ENCODE measurements at regions not wholly inside any gene's neighbourhood (a gene's known extent, or its start where the extent isn't known, plus 50 kb on each side); places are given as distances from the start of the nearest gene placed in this dataset.
A peak's percentile ranks its signal among the peaks of the same experiment; 100 is the strongest.
"Not testable (repeated sequence)": the region's sequence is repeated elsewhere in the genome, so short reads cannot be mapped to it uniquely, and the experiment has no call there.

DNA sequence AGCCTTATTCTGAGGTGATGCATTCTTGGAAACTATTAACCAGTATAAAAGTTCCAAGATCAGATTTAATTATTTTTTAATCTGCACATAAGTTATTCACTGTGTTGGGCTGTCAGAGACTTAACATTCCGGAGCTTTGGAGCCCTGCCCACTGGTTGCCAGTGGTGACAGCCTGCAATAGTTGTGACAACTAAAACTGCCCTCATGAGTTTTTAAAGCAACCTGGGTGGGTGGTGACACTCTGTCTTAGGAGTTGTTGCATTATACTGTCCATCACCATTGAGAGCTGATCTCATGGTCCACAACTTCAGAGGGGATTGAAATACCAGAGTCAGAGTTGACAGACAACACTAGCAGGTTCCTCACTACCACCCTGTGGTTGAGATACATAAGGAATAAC is 653.9 kb upstream of the USP24 start:
- DNase-seq (ENCODE audit: low read depth), result no peak

DNA sequence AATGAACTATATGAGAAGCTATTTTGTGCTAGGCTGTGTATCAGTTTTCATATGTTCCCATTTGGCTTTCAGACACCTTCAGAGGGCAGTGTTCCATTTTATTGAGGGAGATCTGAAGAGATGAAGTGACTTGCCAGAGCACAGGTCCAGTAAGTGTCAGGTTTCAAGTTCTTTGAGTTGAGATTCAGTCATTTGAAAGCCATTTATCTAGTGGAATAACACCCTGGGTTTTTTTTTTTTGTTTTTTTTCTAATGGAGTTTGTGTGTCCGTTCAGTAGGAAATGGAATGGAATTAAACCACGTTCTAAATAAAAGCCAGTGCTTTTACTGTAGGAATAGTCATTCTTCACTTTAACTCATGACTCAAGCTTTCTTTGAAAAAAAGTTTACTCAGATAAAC is 652.9 kb upstream of the USP24 start:
- DNase-seq (ENCODE audit: low read depth), result no peak

DNA sequence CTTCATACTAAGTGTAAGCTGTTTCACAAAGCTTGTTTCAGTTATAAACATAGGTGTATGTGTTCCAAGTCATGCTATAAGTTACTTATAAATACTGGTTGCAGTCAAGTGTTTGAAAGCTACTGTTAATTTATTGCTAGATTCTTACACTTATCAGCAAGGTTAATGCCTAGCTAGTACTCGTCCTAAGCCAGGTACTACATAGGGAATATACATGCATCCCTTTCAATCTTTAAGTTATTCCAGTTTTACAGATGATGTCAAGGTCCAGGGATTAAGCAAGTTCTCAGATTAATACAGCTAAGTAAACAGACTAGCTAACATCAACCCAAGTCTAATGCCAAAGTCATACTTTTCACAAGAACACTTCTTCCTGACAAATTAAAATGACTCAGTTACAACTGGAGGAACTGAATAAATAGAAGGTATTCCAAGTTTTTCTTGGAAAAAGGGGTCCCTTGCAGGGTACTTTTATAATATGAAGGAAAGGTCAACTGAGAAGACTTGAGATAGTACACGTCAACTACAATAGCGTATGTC is 652.2 kb upstream of the USP24 start:
- DNase-seq (ENCODE audit: low read depth), result no peak

DNA sequence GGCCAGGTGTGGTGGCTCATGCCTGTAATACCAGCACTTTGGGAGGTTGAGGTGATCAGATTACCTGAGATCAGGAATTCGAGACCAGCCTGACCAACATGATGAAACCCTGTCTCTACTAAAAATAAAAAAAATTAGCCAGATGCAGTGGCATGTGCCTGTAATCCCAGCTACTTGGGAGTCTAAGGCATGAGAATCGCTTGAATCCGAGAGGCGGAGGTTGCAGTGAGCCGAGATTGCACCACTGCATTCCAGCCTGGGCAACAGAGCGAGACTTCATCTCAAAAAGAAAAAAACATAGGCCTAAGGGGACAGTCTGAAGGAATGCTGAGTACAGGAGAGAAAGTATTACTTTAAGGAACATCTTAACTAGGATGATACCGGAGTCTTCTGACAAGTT is 650.6 kb upstream of the USP24 start:
- DNase-seq (ENCODE audit: low read depth), result not testable (repeated sequence)

DNA sequence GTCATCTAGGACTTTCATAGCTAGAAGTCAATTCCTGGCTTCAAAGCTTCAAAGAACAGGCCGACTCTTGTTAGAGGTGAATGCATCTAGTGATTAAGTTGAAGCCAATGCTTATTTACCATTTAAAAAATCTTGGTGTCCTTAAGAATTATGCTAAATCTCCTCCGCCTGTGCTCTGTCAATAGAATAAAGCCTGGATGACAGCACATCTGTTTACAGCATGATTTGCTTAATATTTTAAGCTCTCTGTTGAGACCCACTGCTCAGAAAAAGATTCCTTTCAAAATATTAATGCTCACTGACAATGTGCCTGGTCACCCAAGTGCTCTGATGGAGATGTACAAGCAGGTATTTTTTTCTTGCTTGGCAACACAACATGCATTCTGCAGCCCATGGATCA is 649.1 kb upstream of the USP24 start:
- DNase-seq (ENCODE audit: low read depth), result no peak

DNA sequence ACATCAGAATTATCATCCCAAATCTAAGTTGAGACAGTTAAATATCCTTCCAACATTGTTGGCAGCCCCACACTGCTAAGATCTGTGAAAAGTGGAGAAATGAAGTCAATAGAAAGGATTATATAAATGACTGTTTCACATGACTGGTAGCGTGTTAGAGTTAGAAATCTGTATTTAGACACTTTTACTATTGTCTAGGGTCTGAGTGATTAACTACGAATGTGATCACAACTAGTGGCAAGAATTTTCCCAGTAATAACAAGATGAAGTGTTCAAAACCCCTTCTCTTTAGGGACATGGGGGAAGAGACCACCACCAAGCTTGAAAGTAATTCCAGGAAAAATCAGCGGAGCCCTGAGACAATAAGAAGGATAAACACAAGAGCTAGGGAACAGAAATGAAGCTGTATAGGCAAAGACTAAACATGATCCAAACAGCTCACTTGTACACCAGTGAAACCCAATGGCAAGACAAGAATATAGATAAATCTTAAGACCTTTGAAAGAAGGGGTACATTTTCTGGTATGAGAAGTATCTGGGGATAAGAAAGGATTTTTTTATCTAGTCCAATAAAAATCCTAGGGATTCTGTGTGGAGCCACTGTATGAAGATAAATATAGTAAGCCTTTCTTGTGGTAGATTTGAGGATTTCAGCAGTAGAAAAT is 646.6 kb upstream of the USP24 start:
- no peak for DNase-seq (ENCODE audit: low read depth)

DNA sequence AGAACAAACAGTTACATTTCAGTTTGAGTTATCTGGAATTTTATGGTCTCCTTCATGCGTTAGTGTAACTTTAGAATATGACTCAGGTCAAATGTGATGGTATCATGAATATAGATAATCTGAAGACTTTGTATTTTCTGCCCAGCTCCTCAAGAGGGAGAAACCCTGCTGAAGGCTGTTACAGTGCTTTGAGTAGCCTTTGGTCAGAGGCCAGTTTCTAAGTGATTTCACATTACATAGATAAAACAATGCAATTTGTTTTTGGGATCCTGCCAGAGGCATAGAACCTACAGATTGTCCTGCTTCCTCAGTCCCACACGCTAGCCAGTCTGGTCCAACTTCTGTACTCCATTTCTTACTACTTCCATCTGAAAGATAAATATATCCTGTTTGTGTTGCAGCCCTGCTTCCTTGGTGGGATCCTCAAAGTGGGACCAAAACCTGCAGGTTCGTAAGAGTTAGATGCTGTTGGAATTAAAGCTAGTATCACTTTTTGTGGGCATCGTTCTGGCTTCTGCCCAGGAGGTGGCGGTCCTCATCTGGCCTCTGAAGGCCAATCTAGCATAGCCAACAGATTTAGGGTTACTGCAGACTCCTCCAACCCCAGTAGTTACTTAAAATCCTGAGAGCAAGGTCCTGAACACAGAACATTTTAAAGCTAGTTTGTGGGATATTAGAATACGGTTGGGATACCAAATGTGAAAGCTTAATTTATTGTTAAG is 645.8 kb upstream of the USP24 start:
- no peak for DNase-seq (ENCODE audit: low read depth)

DNA sequence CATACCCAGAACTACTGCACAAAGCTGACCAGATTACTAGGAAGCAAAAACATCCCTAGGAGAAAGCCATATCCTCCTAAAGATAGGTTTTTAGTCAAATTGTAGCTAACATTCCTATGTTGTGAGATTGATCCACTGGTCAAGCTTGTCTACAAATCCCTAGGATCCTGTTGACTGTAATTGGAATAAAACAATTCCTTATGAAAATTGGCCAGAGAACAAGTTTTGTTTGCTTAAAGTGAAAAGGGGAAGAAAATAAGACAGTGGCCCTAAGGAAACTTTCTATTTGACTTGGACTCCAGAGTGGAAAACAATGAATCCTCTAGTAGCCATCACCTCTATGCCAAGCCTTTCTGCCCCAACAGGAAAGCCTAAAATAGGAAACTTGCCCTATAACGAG is 645.2 kb upstream of the USP24 start:
- no peak for DNase-seq (ENCODE audit: low read depth)

DNA sequence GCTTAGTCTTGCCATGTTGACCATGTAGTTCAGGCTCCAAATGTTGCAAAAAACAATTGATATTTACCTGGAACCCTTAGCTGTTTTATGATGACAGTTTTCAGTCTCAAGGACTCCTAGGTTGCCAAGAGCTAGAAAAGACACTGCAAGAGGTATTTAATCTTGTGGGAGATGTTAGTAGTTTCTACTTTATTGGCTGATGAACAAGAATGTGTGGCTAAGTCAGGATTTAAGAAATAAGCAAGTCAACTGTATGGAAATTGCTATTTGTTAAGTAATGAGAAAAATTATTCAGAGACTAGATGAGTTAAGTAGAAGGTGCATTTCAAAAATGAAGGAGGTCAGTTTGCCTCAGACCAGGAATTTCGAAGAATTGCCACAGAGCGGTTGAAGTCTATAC is 639.7 kb upstream of the USP24 start:
- no peak for DNase-seq (ENCODE audit: low read depth)

DNA sequence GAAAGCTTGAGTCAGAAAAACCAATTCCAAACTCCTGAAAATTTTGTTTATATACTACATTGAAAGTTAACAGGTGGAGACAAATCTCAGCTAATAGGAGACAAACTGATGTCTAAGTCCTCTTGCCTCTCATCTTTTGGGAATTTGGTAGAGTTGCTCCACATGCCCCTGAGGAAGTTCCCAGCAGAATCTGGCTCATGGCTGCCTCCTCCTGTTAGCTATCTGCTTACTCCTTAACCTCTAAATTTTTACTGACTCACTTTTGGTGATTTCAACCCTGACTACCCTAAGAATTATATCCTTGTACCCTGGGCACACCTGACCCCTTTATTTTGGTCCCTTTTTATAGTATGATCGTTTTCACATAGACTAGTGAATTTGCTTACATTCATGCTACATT is 633.7 kb upstream of the USP24 start:
- DNase-seq (ENCODE audit: low read depth), result peak; percentile 52

DNA sequence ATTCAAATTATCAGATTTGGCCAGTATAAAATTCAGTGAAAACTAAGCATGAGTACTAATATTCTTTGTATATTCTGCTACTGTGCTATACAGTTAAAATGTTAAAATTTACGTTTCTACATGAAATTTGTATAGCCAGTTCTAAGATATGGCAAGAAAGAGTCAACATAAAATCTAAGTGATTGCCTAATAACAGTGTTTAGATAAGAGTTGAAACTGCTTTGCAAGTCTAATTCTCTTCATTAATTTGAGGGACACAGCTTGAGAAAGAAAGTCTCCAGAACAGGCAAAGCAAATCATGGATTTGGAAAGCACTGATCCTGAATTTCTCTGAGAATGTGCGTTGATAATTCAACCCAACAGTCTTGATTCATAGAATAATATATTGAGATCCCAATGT is 630.9 kb upstream of the USP24 start:
- DNase-seq (ENCODE audit: low read depth), result no peak

DNA sequence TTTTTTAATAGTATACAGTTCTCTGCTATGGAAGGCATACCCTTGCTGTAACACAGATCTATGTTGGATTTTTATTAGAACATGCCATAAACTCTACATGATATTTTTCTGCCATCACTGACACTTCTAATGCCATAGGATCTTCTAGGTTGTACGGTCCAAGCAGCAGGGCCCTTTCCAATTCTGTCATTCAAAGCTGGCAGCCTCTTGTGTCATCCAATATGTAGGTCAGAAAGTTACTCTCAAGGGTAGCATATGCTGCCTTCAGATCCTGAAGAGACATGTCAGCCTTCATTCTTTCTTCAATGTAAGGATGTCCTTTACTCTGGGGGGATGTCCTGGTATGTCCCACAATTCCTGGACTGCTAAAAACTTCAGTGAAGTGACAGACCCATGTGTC is 629.2 kb upstream of the USP24 start:
- no peak for DNase-seq (ENCODE audit: low read depth)

DNA sequence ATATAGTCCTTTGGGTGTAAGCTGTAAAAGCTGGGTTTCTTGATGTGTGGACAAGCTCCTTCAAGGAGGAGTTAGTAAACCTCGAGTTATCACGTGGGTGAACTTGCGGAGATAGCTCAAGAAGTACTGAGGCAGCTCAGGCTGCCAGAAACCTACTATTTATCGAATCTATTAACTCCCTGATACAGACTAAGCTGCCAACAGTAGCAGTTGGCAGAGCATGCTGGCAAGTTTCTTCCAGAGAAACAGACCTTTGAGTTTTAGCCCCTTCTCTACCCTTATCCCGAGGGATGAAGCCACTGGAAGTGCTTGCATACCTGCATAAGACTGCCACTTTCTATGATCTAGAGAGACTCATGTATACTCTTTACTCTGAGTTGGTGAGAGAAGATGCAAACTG is 624.5 kb upstream of the USP24 start:
- no peak for DNase-seq (ENCODE audit: low read depth)

DNA sequence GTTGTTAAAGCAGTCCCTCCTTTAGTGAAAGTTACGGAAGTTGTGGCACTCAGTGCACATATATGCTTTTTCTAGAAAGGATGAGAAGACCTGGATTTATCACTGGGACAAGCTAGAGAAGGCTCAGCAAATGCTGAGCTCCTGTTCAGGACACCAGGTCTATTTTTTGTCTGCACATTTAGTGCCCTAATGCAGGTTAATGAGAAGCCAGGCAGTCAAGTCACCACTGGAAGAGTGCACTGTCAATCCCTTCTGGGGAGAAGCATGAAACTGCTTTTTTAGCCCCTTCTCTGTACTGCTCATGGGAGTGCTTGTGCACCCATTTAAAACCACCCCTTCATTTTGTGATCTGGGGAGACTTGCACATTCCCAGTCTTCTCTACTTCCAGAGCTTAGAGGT is 624.1 kb upstream of the USP24 start:
- DNase-seq (ENCODE audit: low read depth), result no peak

DNA sequence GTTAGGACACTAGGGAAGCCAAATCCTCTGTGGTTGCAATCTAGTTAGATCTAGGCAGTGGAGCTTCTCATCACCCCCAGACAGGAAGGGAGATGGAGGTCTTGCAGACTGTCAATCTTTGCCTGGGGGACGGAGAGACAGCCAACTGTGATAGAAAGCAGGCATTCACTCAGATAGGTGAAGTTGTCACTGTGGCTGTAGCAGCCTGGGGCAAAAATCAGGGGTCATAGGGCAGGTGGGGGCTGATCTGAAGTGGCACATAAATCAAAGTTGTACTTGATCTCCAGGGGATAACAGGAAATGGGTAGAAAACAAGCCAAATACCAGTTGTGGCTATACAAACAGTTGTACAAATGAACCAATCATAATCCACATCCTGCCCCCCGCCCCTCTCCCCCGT is 620.9 kb upstream of the USP24 start:
- DNase-seq (ENCODE audit: low read depth), result no peak

DNA sequence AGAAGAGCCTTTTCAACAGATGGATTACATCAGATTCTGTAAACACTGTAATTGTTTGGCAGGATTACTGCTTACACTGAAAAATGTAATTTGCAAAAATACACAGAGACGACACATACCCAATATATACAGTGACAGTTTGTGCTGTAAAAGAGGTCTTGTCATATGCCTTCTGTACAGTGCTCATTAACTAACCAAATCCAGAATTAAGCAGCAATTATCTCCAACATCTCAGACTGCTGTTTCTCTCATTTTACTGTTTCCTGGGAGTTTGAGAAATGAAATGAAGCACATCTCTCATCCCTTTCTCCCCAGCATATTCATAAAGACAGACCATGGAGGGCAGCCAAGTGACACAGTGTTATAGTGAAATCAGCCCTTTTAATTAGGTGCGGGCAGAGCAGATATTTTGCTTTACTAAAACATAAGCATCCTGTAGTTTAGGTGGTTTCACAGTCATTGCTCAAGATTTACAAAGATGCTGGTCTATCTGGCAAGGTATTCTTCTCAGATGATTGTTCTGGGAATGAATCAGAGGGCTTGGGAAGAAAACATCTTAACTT is 618.4 kb upstream of the USP24 start:
- DNase-seq (ENCODE audit: low read depth), result peak; percentile 9

DNA sequence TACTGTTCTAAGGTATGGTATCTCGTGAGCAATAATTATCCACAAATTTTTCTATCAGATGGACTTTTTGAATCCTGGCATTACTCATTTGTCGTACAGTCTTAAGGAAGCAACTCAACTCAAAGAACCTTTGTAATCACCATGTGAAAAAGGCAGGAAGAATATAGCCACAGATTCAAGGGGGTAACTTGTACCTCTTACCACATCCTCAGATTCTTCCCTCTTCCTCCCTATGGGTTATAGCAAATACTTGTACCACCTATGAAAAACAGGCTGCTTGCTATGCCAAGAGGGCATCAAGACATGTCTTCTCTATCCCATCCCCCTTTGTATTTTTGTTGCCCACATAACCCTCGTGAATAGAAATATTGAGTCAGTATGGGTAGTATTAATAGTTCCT is 616.6 kb upstream of the USP24 start:
- DNase-seq (ENCODE audit: low read depth), result no peak

DNA sequence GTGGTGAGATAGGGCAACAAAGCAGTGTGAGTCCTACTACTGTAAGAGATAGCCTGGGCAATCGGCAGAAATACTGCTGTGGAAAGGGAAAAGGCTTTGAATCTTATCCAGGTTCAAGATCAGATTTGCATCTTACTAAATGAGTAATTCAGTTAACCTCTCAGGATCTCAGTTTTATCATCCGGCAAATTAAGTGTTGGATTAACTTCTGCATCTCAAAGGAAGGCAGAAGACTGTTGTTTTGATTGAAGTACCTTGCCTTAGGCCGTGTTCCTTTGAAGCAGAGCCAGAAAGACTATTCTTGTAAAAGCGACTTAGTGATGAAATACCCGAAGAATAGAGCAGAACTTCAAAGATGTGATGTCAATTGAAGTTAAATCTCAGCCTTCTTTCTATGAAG is 612.9 kb upstream of the USP24 start:
- DNase-seq (ENCODE audit: low read depth), result peak; percentile 15

DNA sequence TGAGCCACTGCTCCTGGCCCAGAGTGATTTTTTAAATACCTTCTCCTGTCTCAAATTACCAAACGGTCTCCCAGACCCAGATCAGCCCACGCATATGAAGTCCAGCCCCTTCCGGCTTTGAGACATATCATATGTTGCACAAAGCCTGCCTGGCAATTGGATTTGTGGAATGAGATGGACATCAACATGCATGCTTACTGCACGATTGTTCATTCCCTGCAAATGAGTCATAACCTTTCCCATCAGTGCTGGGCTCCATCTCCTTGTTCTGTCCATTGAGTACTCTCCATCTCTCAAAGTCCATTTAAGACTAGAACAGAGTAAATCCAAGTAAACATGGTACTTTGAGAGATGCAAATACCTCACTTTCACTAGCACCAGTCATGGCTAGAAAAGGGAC is 612.2 kb upstream of the USP24 start:
- peak; percentile 89 for DNase-seq (ENCODE audit: low read depth)

DNA sequence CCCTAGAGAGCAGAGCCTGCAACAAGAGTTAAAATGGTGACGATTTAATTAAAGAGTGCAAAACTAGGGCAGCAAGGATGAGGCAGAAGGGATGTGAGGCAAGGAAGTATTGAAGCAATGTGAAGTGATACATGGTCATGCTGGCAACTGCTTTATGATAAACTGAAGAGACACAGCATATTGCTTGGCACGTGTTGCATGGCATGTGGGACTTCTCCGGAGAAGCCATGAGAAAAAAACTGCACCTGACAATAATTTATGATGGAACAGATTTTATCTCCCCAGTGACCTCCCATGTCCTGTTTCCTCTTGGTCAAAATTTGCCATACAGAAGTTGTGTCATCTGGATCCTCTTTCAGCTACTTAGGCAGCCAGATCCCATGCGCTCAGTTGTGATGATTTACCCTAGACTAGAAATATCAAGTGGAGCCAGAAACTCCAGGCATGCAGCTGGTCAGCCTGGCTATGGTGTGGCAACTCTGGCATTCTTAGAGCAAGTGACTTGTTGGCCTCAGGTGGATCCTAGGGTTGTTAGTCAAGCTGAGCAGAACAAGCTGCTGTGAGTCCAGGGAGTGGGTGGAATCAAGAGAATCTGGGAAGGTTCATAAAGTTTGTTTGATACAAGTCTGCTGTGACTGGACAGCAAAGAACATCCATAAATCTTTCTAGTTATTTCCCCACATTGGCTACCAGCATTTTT is 611.4 kb upstream of the USP24 start:
- no peak for DNase-seq (ENCODE audit: low read depth)

DNA sequence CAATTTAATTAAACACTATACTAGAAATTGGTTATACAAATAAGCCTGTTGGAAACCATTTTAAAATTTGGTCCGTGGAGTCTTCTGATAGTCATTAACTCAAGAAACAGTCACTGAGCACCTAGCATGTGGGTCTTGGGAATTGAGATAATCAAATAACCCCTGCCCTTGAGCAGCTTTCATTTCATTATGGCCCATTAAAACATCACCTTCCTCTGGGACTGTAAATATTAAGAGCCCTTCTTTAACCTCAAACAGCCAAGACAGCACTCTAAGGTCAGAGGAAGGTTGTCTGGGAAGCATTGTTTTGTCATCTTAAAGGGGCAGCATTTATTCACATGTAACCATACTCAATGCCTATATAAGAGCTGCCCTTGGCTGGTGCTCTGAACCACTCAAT is 610.3 kb upstream of the USP24 start:
- DNase-seq (ENCODE audit: low read depth), result no peak

DNA sequence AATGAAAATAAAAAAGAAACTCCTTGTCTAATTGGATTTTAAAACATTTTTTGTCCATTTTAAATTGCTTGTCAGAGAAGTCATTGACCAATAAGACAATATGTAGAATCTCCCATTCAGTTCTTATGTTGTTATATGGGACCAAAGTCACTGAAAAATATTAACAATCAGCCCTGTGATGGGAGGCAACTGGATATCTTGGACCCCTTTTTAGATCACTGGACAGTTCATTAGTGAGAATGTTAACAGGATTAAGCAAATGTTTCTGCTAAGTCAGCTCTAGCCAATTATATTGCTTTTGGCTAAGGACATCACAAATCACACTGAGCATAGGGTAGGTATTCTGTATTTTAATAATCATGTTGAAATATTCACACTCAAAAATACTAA is 609.1 kb upstream of the USP24 start:
- DNase-seq (ENCODE audit: low read depth), result no peak

Data from ELR (cell line).